ENCODE measurements at regions not wholly inside any gene's neighbourhood (a gene's known extent, or its start where the extent isn't known, plus 50 kb on each side); places are given as distances from the start of the nearest gene placed in this dataset.
"Not testable (repeated sequence)": the region's sequence is repeated elsewhere in the genome, so short reads cannot be mapped to it uniquely, and the experiment has no call there.

GRCh38 chr1:5602718-5603117, 389.5 kb downstream of the NPHP4 start:
- not testable (repeated sequence) for DNase-seq (ENCODE audit: low read depth in 2 of 2, low spot score in 1 of 2)

DNA sequence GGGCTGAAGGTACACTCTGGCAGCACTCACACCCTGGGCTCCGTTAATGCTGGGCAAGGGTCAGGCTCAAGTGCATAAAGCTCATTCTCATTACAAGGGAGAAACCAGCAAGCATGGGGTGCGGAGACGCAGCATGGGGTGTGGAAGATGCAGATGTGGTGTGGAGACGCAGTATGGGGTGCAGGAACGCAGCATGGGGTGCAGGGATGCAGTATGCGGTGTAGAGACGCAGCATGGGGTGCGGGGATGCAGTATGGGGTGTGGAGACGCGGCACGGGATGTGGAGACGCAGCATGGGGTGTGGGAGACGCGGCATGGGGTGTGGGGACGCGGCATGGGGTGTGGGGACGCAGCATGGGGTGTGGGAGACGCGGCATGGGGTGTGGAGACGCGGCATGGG, 390.7 kb downstream of the NPHP4 start:
- no peak for DNase-seq (ENCODE audit: low read depth in 2 of 2, low spot score in 1 of 2)

DNA sequence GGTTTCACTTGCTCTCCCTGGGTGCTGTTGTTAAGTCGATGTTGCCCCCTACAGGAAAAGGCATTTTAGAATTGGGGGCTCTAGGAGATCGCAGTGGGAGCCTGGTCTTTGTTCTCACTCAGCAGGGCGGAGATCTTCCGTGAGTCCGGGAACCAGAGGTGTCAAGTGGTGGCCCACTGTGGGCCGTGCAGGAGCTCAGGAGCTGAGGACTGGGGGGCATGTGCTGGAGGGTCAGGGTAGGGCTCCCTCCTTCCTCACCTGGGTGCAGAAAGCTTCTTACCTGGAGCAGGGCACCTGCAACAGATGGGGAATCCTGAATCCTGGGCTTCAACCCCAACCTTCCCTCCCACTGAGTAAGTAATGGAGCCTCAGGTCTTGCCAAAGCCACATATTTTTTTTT, 392.7 kb downstream of the NPHP4 start:
- no peak for DNase-seq (ENCODE audit: low read depth in 2 of 2, low spot score in 1 of 2)

DNA sequence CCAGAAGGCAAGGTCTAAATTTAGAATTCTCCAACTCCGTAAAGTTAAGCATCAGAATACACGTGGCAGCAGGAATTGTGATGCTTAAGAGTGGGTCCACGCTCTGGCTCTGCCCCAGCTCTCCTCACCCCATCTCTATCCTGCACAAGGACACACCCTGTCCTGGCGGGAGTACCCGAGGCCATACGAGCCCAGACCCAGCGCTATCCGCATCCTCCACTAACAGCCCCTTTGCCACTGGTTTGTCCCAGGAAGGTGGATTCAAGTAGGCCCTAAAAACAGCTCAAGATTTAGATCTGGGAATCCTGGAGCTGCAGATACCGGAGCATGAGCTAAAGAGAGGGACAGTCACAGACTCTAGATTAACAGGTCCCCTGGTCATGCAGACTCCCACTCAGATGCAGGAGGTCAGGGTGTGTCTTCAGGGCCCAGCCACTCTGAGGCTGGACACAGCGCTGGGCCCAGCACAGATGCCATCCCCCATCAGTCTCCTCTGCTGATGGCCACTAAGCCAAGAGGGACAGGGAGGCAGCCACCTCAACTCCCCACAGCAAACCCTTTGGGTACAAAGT, 393.3 kb downstream of the NPHP4 start:
- no peak for DNase-seq (ENCODE audit: low read depth in 2 of 2, low spot score in 1 of 2)

GRCh38 chr1:5597991-5598823, 394.0 kb downstream of the NPHP4 start:
- no peak for DNase-seq (ENCODE audit: low read depth in 2 of 2, low spot score in 1 of 2)

DNA sequence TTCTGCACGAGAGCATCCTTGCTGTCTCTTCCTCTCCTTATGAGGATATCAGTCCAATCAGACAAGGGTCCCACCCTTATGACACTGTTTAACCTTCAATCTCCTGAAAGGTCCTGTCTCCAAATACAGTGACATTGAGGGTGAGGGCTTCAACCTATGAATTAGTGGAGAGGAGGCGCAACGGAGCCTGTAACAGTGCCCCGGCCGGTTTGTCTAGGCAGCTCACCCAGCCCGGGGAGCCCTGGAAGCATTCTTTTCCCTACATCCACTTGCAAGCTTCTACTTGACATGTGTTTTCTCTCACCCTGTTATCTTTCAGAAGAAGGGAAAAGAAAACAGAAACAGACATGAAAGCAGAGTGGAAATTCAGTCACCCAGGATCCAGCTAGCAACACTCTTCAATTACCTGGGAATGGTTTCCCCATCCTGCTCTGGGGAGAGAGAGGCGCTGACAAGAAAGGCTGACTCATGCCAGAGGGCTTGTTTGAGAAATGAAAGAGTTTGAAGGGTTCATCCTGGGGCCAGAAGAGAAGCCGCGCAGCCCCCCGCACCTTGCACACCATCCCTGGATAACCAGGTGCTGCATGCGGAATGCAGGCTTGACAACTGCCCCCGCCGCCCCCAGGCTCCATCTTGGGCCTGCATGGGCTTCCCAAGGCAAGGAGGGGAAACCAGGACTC, 394.9 kb downstream of the NPHP4 start:
- no peak for DNase-seq (ENCODE audit: low read depth in 2 of 2, low spot score in 1 of 2)

- no peak for DNase-seq (ENCODE audit: low read depth in 2 of 2, low spot score in 1 of 2)
Observed at GRCh38 chr1:5596651-5597050, 395.6 kb downstream of the NPHP4 start.

GRCh38 chr1:5595531-5596170, 396.6 kb downstream of the NPHP4 start:
- no peak for DNase-seq (ENCODE audit: low read depth in 2 of 2, low spot score in 1 of 2)

- DNase-seq (ENCODE audit: low read depth in 2 of 2, low spot score in 1 of 2): no peak
Observed at GRCh38 chr1:5594056-5594956, 397.9 kb downstream of the NPHP4 start.

- no peak for DNase-seq (ENCODE audit: low read depth in 2 of 2, low spot score in 1 of 2)
Observed at GRCh38 chr1:5590717-5591116, 401.5 kb downstream of the NPHP4 start.

- no peak for DNase-seq (ENCODE audit: low read depth in 2 of 2, low spot score in 1 of 2)
Observed at GRCh38 chr1:5586629-5587028, 405.6 kb downstream of the NPHP4 start.

DNA sequence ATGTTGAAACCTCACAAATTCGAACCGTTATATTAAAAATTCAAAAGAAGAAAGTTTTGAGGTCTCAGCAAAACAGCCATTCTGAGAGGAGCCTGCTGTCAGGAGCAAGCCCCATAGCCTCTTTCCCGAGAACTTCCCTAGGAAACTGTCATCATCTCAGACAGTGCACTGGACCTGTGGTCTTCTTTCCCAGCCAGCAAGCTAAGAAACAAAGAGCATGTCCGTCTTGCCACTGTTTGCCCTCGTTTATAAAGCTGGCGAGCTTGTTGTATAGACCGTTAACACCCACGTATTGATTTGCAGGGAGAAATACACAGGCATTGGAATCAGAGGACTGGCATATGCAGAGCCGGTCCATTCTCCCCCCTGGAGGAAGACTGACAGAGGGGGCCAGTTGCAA, 407.0 kb downstream of the NPHP4 start:
- DNase-seq (ENCODE audit: low read depth in 2 of 2, low spot score in 1 of 2): no peak

- no peak for DNase-seq (ENCODE audit: low read depth in 2 of 2, low spot score in 1 of 2)
Observed at GRCh38 chr1:5580926-5581325, 411.3 kb downstream of the NPHP4 start.

DNA sequence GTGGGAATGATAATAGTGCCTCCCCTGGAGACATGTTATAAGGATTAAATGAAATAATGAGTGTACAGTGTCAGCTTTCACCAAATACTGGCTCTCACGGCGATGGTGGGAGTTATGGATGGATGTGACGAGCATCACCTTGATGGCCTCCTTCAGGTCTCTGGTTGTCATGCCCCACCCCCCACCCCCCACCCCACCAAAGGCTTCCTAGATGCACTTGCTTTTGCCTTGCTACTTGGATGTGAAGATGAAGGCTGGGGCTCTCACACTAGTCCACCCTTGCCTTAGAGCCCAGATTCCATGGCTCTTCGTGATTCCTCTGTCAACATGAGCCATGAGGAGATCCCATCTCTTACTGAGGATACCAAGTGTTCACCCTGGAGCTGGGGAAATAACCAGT, 412.3 kb downstream of the NPHP4 start:
- no peak for DNase-seq (ENCODE audit: low read depth in 2 of 2, low spot score in 1 of 2)

DNA sequence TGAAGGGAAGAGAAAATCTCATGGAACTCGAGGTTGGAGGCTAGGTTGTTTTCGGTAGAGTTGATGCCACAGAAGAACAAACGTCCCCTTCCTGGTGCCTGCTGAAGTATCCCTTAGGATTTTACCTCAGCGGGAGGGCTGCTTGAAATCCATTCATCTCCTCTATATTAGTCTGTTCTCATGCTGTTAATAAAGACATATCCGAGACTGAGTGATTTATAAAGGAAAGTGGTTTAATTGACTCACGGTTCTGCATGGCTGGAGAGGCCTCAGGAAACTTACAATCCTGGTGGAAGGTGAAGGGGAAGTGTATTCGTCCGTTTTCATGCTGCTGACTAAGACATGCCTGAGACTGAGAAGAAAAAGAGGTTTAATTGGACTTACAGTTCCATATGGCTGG, 413.5 kb downstream of the NPHP4 start:
- no peak for DNase-seq (ENCODE audit: low read depth in 2 of 2, low spot score in 1 of 2)

DNA sequence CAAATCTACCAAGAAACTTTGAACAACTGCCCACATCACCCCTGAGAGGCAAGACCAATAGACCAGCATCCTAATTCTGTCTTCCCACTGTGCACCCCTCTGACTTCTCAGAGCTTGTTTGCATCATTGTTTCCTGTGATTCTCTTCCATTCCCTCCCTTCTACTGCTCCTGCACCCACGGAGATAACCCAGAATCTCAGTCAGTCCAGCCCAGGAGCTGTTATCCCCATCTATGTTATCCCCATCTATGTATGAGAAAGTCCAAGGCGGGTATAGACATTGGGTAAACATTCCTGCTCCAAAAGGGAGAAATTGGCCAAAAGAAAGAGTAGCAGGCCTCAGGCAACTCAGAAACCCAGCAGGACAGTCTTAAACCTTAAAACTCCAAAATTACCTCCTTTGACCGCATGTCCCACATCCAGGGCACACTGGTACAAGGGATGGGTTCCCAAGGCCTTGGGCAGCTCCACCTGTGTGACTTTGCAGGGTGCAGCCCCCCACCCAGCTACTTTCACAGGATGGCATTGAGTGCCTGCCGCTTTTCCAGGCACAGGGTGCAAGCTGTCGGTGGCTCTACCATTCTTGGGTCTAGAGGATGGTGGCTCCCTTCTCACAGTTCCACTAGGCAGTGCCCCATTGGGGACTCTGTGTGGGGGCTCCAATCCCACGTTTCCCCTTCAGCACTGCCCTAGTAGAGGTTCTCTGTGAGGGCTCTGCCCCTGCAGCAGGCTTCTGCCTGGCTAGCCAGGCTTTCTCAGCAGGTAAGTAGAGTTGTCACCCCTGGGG, 414.8 kb downstream of the NPHP4 start:
- no peak for DNase-seq (ENCODE audit: low read depth in 2 of 2, low spot score in 1 of 2)

DNA sequence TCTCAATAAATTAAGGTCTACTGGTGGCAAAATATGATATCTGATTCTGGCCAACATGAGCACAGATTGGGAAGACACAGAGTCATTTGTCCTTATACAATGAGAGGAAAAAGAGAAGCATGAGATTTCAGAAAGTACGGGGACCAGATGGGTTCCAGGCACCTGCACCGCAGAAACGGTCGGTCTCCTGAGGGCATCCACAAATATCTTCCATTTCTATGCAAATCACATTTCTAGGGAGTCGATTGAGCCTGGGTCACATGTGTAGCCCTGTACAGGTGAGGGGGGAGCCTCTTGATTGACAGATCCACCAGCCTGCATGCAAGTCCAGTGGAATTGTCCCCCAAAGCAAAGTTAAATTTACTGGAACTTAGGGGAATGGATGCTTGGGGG, 415.6 kb downstream of the NPHP4 start:
- DNase-seq (ENCODE audit: low read depth in 2 of 2, low spot score in 1 of 2): no peak

- no peak for DNase-seq (ENCODE audit: low read depth in 2 of 2, low spot score in 1 of 2)
Observed at GRCh38 chr1:5576011-5576672, 416.1 kb downstream of the NPHP4 start.

GRCh38 chr1:5575396-5575940, 416.8 kb downstream of the NPHP4 start:
- DNase-seq (ENCODE audit: low read depth in 2 of 2, low spot score in 1 of 2): no peak

All from stimulated activated CD8-positive, alpha-beta memory T cell treated with anti-CD3 and anti-CD28 coated beads, Interleukin-4, amount 100 ng/mL, for 4 hours (primary cell).